NCI-H2029 treated with DMSO at 0.1 percent for 48 hours (cell line): ENCODE measurements at regions not wholly inside any gene's neighbourhood (a gene's known extent, or its start where the extent isn't known, plus 50 kb on each side); places are given as distances from the start of the nearest gene placed in this dataset.
"Not testable (repeated sequence)": the region's sequence is repeated elsewhere in the genome, so short reads cannot be mapped to it uniquely, and the experiment has no call there.

Experiments used
- DNase-seq: peaks from one replicate; lab custom pipeline; 2025; lab: John Stamatoyannopoulos, UW

DNA sequence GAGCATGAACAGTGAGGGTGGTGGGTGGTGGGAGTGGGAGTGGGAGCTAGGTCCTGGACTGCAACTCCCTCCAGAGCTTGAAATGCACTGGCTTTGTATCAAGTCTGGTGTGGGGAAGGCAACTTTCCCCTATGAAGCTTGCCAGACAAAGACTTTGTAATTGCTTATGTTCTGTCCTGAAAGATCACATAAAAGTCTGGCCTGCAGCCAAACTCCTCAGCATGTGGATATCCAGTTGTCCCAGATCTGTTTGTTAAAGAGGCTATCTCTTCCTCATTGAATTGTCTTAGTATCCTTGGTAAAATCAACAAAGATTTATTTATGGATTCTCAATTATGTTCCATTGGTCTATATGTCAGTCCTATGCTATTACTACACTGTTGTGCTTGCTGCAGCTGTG, 607.9 kb downstream of the GLUD2 start:
- DNase-seq, result peak; percentile 5

DNA sequence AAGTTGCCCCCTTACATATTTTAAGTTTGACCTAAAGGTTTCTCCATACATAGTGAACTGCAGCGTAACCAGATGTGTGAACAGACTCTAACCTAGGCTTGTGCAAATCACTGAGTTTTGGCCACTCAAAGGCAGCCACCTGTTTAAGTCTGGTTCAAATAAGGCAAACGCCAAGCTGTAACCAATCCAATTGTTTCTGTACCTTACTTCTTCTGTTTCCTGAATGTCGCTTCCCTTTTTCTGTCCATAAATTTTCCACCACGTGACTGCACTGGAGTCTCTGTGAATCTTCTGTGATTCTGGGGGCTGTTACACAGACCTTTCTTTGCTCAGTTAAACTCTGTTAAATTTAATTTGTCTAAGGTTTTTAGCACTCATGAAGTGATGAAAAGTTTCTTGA, 618.8 kb downstream of the GLUD2 start:
- DNase-seq, result no peak

DNA sequence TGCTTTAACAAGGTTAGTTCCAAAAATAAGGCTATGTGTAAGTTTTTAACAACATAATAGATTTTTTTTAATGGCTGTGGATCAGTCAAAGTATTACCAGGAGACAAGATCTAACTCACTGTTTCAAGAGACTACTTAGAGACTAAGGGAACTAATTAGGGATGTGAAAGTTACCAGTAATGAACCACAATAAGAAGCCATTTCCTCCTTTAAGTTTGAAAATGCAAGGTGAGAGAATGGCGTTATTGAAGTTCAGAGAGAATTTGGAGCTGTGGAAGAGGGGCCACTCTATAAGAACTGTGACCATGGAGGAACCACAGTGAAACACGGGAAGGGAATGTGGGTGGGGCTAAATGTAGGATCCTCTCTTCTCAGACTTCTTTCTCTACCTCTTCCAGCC, 624.2 kb downstream of the GLUD2 start:
- DNase-seq, result no peak

DNA sequence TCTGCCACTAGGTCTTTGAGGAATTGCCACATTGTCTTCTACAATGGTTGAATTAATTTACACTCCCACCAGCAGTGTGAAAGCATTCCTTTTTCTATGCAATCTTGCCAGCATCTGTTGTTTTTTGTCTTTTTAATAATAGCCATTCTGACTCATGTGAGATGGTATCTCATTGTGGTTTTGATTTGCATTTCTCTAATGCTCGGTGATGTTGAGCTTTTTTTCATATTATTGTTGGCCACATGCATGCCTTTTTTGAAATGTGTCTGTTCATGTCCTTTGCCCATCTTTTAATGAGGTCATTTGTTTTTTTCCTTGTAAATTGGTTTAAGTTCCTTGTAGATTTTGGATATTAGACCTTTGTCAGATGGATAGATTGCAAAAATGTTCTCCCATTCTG, 661.8 kb downstream of the GLUD2 start:
- not testable (repeated sequence) for DNase-seq

DNA sequence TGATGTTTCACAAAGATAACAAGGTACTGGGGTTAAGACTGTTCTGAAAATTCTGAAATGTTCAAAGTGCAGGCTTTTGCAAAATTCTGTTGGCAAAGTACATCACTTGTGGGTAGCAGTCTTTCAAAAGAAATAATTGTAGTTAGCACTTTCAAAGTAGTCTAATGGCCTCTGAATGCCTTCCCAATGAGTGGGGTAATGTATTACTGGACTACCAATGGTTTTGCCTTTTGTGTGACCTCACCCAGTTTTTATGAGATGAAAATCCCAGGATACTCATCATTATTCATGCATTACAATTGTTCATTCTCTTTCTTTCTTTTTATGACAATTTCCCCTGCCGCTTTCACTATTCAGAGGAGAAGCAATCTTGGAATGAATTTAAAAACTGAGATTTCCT, 686.1 kb downstream of the GLUD2 start:
- no peak for DNase-seq

DNA sequence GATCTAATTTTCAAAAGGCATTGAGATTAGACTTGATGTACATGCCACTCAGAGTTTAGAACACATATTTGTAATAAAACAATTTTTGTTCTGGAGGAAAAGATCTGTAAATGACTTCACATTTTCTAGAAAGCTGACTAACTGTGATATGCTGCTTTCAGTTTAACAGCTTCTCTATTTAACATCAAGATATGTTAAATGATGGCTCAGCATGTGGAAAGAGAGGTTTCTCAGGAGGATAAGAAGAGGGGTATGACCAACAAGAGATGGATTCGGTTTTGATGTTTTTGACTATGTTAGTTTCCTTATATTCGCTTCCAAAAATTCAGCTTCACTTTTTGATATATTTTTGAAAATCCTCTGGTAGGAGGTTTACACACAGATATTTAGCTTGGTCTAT, 698.7 kb downstream of the GLUD2 start:
- DNase-seq, result no peak

DNA sequence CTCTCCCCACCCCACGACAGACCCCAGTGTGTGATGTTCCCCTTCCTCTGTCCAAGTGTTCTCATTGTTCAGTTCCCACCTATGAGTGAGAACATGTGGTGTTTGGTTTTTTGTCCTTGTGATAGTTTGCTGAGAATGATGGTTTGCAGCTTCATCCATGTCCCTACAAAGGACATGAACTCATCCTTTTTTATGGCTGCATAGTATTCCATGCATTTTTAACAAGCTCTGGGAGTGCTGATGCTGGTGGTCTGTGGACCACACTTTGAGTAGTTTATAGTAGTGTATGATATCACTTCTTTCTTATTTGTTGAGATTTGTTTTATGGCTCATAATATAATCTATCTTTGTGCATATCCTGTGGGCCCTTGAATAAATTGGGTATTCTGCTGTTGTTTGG, 706.2 kb downstream of the GLUD2 start:
- not testable (repeated sequence) for DNase-seq

DNA sequence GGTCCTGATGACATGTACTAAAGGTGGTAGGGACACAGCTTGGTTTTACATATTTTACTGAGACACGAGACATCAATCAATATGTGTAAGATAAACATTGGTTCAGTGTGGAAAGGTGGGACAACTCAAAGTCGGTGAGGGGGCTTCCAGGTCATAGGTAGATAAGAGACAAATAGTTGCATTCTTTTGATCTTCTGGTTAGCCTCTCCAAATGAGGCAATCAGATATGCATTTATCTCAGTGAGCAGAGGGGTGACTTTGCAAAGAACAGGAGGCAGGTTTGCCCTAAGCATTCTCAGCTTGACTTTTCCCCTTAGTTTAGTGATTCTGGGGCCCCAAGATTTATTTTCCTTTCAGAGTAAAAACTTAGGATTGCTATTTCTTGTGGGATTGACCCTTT, 706.9 kb downstream of the GLUD2 start:
- no peak for DNase-seq

DNA sequence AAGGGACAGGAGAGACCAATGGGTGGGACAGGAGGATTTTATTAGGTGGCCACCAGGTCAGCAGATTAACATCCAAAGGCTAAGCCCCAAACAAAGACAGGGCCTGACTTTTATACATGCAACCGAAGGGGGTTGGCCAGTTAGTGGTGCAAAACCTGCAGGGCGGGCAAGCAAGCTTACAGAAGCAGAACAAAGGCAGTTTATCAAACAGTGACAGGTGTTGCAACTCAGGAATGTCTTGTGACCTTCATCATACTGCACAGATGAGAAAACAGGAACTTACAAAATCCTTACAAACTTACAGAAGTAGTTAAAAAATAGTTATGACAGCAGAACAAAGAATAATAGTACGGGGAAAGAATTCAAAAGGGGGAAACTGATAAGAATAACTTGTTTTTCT, 708.1 kb downstream of the GLUD2 start:
- DNase-seq, result no peak

DNA sequence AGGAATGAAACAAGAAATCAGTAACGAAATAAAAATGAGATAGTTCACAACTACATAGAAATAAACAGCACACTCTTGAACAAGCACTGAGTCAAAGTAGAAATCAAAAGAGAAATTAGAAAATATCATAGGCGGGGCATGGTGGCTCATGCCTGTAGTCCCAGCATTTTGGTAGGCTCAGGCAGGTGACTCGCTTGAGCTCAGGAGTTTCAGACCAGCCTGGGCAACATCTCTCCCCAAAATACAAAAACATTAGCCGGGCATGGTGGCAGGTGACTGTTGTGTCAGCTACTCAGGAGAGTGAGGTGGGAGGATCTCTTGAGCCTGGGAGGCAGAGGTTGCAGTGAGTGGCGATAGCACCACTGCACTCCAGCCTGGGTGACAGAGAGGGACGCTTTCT, 714.4 kb downstream of the GLUD2 start:
- no peak for DNase-seq

DNA sequence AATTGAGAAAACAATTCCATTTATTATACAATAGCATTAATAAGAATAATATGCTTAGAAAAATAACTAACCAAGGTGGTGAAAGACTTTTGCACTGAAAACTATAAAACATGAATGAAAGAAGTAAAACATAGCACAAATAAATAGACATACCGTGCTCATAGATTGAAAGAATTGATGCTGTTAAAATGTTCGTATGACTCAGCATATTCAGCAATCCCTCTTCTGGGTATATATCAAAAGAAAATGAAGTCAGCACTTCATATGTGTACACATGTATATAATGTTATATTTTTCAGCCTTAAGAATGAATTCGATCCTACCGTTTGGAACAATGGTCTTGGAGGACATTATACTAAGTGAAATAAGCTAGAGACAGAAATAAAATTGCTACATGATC, 716.3 kb downstream of the GLUD2 start:
- no peak for DNase-seq

DNA sequence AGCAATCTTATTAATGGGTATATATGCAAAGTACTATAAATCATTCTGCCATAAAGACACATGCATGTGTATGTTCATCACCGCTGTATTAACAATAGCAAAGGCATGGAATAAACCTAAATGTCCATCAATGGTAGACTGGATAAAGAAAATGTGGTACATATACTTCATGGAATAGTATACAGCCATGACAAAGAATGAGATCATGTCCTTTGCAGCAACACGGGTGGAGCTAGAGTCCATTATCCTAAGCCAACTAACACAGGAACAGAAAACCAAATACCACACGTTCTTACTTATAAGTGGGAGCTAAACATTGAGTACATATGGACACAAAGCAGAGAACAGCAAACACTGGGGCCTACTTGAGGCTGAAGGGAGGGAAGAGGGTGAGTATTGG, 720.8 kb downstream of the GLUD2 start:
- DNase-seq, result not testable (repeated sequence)

DNA sequence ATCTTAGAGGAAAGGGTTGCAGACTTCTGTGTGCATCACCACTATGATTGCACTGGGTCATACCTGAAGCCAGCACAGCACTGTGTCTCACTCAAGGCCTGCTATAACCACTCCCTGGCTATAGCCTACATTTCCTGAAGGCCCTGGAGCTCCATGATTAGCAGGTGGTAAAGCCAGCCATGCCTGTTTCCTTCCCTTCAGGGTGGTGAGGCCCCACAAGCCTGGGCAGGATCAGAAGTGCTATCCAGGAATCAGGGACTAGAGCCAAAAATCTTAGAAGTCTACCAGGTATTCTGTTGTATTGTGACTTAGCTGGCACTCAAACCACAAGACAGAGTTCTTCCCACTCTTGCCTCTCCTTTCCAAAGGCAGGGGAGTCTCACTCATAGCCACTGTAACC, 734.6 kb downstream of the GLUD2 start:
- DNase-seq, result no peak

DNA sequence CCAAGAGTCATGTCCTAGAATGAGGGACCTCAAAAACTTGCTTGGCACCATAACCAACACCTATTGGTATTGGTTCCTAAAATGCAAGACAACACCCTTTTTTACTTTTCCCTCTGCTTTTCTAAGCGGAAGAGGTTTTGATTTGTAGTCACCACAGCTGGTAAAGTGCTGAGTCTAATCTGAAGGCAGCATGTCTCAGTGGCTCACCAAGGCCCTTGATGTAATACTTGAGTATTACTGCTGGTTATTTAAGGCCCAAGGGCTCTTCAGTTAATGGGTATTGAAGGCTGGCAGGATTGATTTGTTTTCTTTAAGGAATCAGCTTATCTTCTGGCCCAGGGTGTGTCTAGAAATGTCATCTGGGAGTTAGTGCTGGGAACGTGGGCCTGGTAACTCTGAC, 735.1 kb downstream of the GLUD2 start:
- DNase-seq, result no peak

DNA sequence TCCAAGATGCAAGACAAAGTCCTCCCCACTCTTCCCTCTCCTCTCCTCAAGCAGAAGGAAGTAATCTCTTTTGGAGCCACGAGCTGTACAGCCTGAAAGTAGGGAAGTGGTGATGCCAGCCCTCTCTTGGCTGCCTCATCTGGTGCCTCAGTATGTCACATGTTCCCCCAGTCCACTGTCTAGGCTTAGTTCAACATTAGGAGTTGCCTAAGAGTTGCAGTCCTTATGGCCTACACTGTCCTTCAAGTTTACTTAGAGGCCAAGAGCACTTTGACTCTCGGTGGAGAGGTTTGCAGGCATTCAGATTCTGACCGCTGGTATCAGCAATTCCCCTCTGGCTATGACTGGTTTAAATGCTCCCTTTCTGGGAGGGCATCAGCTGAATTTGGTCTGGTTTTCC, 735.6 kb downstream of the GLUD2 start:
- no peak for DNase-seq

DNA sequence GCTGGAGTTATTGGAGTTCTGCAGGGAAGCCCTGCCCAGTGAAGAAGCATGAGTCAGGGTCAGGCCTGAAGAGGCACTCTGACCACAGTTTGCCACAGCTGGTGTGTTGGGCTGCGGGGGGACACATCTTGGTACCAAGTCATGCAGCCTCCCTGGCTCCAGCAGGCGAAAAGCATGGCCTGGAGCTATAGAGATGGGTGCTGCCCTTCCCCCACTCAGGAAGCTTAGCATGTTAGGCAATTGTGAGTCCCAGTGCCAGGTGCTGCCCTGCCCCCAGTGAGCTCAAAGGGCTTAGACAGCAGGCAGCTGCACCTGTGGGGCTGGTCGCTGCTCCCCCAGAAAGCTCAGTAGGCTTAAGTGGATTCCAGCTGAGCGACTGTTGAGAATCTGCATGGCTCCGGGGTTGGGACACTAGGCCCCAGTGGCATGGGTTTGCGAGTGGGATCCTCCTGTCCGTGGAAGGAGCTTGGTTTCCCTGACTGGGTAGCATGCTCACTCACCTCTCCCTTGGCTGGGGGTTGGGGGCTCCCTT, 755.5 kb downstream of the GLUD2 start:
- no peak for DNase-seq

DNA sequence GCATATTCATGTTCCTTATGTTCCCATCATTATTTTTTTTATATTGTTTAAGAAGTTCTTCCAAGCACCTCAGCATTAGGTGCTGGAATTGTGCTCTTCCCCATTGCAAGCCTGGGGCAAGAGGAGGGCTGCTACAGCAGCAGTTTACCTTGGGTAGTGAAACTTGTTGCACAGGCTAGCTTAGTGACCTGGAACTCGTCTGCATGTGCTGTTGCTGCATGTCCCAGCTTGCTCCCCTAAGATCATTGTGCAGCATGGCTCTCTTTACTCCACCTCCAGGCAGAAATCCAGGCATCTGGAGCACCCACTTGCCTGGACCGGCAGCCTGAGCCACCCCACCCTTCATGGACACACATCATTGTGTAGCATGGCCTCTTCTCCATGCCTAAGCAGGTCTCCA, 776.0 kb downstream of the GLUD2 start:
- DNase-seq, result no peak

DNA sequence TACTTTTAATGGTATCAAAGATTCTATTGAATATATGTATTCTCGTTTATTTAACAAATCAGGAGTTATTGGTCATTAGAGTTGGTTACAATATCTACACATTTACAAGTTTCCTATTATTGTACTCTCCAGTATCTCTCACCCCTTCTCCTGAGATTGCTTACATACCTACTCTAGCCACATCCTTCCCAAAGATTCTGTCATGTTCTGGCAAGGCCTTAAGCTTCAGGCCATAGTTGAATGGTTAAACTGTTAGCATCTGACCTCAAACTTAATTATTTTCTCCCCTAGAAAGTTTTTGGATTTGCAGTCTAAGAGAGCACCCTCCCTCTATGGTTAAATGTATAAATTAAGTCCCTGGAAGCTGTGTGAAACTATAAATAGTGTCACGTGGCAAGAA, 784.2 kb downstream of the GLUD2 start:
- no peak for DNase-seq

DNA sequence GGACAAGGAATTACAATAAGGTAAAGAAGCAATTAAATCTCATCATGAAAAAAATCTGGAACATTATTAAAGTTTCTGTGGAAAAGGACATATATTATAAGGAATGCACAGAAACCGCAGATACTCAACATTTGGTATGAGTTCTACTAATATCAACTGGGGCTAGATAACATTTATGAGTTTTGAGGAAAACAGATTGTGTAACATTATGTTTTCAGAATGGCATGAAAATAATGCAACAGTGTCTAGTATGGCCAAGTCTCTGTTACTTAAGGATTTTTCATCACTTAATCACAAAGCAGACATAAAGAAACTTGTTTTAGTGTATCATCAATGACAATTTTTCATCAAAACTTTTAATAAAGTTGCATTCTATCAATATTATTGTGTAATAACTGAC, 785.0 kb downstream of the GLUD2 start:
- no peak for DNase-seq

DNA sequence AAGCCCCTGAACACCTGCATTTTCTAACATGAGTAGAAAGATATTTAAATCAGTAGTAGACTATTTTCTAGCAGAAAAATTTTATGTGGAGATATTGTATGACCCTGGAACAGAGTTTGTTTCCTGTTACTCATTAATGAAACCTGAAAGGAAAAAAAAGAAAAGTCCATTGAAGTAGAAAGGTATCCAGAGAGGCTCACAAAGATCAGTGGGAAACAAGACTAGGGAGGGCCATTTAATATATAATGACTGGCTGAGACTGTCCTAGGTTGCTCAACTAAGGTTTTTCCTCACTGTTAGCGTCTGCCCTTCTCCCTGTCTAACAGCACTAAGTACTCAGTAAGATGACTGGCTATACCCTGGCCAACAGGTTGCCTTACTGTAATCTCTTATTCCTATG, 788.6 kb downstream of the GLUD2 start:
- DNase-seq, result no peak

DNA sequence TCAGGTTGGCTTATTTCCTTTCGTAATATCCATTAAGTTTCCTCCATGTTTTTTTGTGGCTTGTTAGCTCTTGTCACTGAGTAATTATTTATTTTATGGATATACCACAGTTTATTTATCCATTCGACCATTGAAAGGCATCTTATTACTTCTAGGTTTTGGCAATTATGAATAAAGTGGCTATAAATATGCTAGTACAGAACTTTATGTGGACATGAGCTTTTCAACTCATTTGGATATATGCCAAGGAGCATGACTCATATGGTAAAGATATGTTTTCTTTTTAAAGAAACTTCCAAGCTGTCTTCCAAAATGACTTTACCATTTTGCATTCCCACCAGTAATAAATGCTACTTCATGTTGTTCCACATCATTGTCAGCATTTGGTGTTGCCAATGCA, 803.6 kb downstream of the GLUD2 start:
- no peak for DNase-seq

DNA sequence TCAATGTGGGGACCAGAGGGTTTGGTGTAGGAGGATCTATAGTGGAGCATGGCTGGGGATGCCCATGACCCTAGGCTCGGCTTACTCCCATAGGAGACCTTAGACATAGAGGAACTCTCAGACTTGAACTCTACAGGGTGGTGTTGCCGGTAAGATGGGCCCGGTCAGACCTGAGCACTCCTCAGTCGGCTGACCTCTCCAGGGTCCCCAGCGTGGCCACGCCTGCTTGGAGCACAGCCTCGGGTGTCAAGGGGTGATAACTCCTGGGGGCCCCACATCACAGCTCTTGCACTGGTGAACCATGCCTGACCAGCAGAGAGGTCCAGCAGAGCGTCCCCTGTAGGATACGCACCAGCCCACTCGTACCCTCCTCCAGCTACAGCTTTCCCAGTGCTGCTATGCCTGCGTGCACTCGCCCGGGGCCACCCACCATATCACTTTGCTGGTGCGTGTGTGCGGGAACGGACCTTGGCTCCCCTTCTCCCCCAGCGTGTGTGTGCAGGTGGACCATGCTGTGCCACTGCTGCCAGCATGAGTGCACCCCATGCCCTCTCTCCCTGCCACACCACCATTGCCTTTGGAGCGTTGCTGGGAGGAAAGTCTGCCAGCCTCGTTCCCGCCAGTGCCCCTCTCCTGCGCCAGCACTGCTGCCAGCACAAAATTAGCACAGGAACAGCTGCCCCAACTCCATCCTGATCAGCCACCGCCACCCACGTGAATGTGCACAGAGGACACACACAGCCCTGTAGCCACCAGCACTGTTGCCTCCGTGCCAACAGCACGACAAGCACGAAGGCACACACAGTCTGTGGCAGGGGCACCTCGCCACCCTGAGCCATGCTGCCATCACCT, 806.6 kb downstream of the GLUD2 start:
- no peak for DNase-seq

DNA sequence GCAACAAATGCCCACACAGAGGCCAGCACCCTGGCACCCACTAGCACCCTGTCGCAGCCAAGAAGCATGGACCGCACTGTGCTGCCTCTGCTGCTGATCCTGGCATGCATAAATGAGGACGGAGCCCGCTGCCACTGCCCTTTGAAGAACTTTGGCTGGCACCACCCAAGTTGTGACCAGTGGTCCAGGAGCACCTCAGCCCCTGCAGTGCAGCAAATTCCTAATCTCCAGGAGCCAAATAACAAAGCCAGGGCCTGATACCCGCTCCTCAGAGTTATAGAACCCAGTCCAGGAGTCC, 807.2 kb downstream of the GLUD2 start:
- no peak for DNase-seq
